ENCODE measurements at regions not wholly inside any gene's neighbourhood (a gene's known extent, or its start where the extent isn't known, plus 50 kb on each side); places are given as distances from the start of the nearest gene placed in this dataset.

DNA sequence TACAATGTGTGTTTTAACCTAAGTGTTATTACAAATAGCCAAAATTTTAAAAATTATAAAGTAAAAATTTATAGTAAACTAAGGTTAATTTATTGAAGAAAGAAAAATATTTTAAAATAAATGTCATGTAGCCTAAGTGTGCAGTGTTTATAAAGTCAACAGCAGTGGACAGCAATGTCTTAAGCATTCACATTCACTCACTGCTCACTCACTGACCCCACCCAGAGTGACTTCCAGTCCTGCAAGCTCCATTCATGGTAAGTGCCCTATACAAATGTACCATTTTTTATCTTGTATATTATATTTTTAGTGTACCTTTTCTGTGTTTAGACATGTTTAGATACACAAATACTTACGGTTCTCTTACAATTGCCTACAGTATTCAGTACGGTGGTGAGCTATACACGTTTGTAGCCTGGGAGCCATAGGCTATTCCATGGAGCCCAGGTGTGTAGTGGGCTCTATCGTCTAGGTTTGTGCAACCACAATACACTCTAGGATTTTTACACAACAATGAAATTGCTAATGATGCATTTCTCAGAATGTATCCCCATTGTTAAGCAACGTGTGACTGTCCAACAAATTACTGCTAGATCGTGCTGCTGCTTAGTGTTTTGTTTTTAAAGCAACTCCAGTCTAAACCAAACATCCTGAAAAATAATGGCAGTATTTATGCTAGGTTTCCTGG lies 108.9 kb upstream of the NAMPT start:
- TF ChIP-seq, protein P1, sequence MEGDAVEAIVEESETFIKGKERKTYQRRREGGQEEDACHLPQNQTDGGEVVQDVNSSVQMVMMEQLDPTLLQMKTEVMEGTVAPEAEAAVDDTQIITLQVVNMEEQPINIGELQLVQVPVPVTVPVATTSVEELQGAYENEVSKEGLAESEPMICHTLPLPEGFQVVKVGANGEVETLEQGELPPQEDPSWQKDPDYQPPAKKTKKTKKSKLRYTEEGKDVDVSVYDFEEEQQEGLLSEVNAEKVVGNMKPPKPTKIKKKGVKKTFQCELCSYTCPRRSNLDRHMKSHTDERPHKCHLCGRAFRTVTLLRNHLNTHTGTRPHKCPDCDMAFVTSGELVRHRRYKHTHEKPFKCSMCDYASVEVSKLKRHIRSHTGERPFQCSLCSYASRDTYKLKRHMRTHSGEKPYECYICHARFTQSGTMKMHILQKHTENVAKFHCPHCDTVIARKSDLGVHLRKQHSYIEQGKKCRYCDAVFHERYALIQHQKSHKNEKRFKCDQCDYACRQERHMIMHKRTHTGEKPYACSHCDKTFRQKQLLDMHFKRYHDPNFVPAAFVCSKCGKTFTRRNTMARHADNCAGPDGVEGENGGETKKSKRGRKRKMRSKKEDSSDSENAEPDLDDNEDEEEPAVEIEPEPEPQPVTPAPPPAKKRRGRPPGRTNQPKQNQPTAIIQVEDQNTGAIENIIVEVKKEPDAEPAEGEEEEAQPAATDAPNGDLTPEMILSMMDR (IDR thresholded peaks at IDR 0.05; ENCODE audit: low read length), result no peak
- no peak for TF ChIP-seq EZH2 (IDR thresholded peaks at IDR 0.05; ENCODE audit: borderline replicate concordance, low read length)
